ENCODE measurements at regions not wholly inside any gene's neighbourhood (a gene's known extent, or its start where the extent isn't known, plus 50 kb on each side); places are given as distances from the start of the nearest gene placed in this dataset.

- DNase-seq (ENCODE audit: low spot score in 2 of 2): no peak
- H3K36me3 ChIP-seq: no peaks in the 10 kb centered on the region
- 85% methylated on average over 1 of the region's 1 CpG for WGBS
- peaks cover 17% of the 10 kb centered on the region for H3K27me3 ChIP-seq
- TF ChIP-seq CTCF (IDR thresholded peaks at IDR 0.05) (no peak), POLR2AphosphoS5 (IDR thresholded peaks at IDR 0.05) (no peak), POLR2A (IDR thresholded peaks at IDR 0.05) (no peak), EP300 (IDR thresholded peaks at IDR 0.05) (no peak)
- H3K4me3 ChIP-seq: no peak overlapping the region
- H3K27ac ChIP-seq: no peak overlapping the region
- H3K9me3 ChIP-seq: no peaks in the 10 kb centered on the region
- H3K4me1 ChIP-seq: peaks cover 8% of the 10 kb centered on the region
Measured at GRCh38 chr10:63862860-63863259, 341.7 kb downstream of the REEP3 start.

- H3K27ac ChIP-seq: no peak overlapping the region
- no peak overlapping the region for H3K4me3 ChIP-seq
- no peaks in the 10 kb centered on the region for H3K9me3 ChIP-seq
- H3K36me3 ChIP-seq: no peaks in the 10 kb centered on the region
- peaks cover 8% of the 10 kb centered on the region for H3K4me1 ChIP-seq
- TF ChIP-seq POLR2AphosphoS5 (IDR thresholded peaks at IDR 0.05) (no peak), EP300 (IDR thresholded peaks at IDR 0.05) (no peak), POLR2A (IDR thresholded peaks at IDR 0.05) (no peak), CTCF (IDR thresholded peaks at IDR 0.05) (no peak)
- DNase-seq (ENCODE audit: low spot score in 2 of 2): no peak
- WGBS: 71% methylated on average over 4 of the region's 4 CpGs
- H3K27me3 ChIP-seq: peaks cover 17% of the 10 kb centered on the region
Measured at GRCh38 chr10:63865210-63865609, 344.0 kb downstream of the REEP3 start.

- DNase-seq (ENCODE audit: low spot score in 2 of 2): no peak
- TF ChIP-seq POLR2AphosphoS5 (IDR thresholded peaks at IDR 0.05): no peak
- peak; percentile 17 to 68 for TF ChIP-seq CTCF (IDR thresholded peaks at IDR 0.05)
- WGBS: 5% methylated on average over 16 of the region's 16 CpGs
Measured at GRCh38 chr10:63866075-63866746, 345.0 kb downstream of the REEP3 start.

GRCh38 chr10:63866747-63867140 is 345.5 kb downstream of the REEP3 start:
- Histone ChIP-seq H3K27ac (no peak overlapping the region), H3K36me3 (no peaks in the 10 kb centered on the region), H3K27me3 (peaks cover 17% of the 10 kb centered on the region), H3K4me3 (no peak overlapping the region), H3K4me1 (peaks cover 8% of the 10 kb centered on the region), H3K9me3 (no peaks in the 10 kb centered on the region)
- DNase-seq (ENCODE audit: low spot score in 2 of 2): no peak
- TF ChIP-seq POLR2AphosphoS5 (IDR thresholded peaks at IDR 0.05) (no peak), CTCF (IDR thresholded peaks at IDR 0.05) (no peak), POLR2A (IDR thresholded peaks at IDR 0.05) (no peak), EP300 (IDR thresholded peaks at IDR 0.05) (no peak)
- WGBS: 0% methylated on average over 2 of the region's 2 CpGs

More at GRCh38 chr10:63866075-63866746, 345.0 kb downstream of the REEP3 start:
- no peak overlapping the region for H3K27ac ChIP-seq
- H3K4me1 ChIP-seq: peaks cover 8% of the 10 kb centered on the region
- no peak overlapping the region for H3K4me3 ChIP-seq
- H3K36me3 ChIP-seq: no peaks in the 10 kb centered on the region
- H3K27me3 ChIP-seq: peaks cover 17% of the 10 kb centered on the region
- no peaks in the 10 kb centered on the region for H3K9me3 ChIP-seq

- 70% methylated on average over 2 of the region's 2 CpGs for WGBS
- Histone ChIP-seq H3K27me3 (no peaks in the 10 kb centered on the region), H3K9me3 (no peaks in the 10 kb centered on the region), H3K4me3 (no peak overlapping the region), H3K36me3 (no peaks in the 10 kb centered on the region), H3K4me1 (no peaks in the 10 kb centered on the region), H3K27ac (no peak overlapping the region)
- TF ChIP-seq POLR2AphosphoS5 (IDR thresholded peaks at IDR 0.05): no peak
- TF ChIP-seq POLR2A (IDR thresholded peaks at IDR 0.05): no peak
- no peak for TF ChIP-seq CTCF (IDR thresholded peaks at IDR 0.05)
- TF ChIP-seq EP300 (IDR thresholded peaks at IDR 0.05): no peak
- no peak for DNase-seq (ENCODE audit: low spot score in 2 of 2)
Measured at GRCh38 chr10:63878428-63878827, 357.2 kb downstream of the REEP3 start.
